ENCODE measurements at regions not wholly inside any gene's neighbourhood (a gene's known extent, or its start where the extent isn't known, plus 50 kb on each side); places are given as distances from the start of the nearest gene placed in this dataset.

GRCh38 chr12:111291357-111291756 is 77.5 kb downstream of the PHETA1 start:
- WGBS, 2 experiments (ENCODE audit: insufficient coverage in 2 of 2) = 93% methylated on average over 11 to 12 of the region's 12 CpGs
- H3K4me1 ChIP-seq (ENCODE audit: control insufficient read depth, insufficient read depth, low read length, poor library complexity, severe bottlenecking) = no peaks in the 10 kb centered on the region
- H3K4me3 ChIP-seq (ENCODE audit: extremely low read depth, insufficient read depth, low read length, poor library complexity, severe bottlenecking) = no peak overlapping the region
- no peaks in the 10 kb centered on the region for H3K9me3 ChIP-seq (ENCODE audit: control insufficient read depth, low read length)
- H3K27ac ChIP-seq (ENCODE audit: low read depth, low read length, severe bottlenecking) = no peak overlapping the region
- no peaks in the 10 kb centered on the region for H3K36me3 ChIP-seq (ENCODE audit: control insufficient read depth, insufficient read depth, low read length)

- WGBS, 2 experiments (ENCODE audit: insufficient coverage in 2 of 2) = 91 to 96% methylated on average over 8 of the region's 10 CpGs
Measured at GRCh38 chr12:111288771-111289170, 80.1 kb downstream of the PHETA1 start.

GRCh38 chr12:111287125-111287900 is 81.6 kb downstream of the PHETA1 start:
- no peaks in the 10 kb centered on the region for H3K9me3 ChIP-seq (ENCODE audit: control insufficient read depth, low read length)
- no peaks in the 10 kb centered on the region for H3K4me1 ChIP-seq (ENCODE audit: control insufficient read depth, insufficient read depth, low read length, poor library complexity, severe bottlenecking)
- no peak overlapping the region for H3K27ac ChIP-seq (ENCODE audit: low read depth, low read length, severe bottlenecking)
- H3K4me3 ChIP-seq (ENCODE audit: extremely low read depth, insufficient read depth, low read length, poor library complexity, severe bottlenecking) = no peak overlapping the region
- whole genome bisulfite sequencing, 2 experiments (ENCODE audit: insufficient coverage in 2 of 2) = 91 to 92% methylated on average over 26 to 30 of the region's 34 CpGs
- H3K36me3 ChIP-seq (ENCODE audit: control insufficient read depth, insufficient read depth, low read length) = no peaks in the 10 kb centered on the region

More at GRCh38 chr12:111288771-111289170, 80.1 kb downstream of the PHETA1 start:
- no peak overlapping the region for H3K27ac ChIP-seq (ENCODE audit: low read depth, low read length, severe bottlenecking)
- H3K9me3 ChIP-seq (ENCODE audit: control insufficient read depth, low read length) = no peaks in the 10 kb centered on the region
- no peaks in the 10 kb centered on the region for H3K4me1 ChIP-seq (ENCODE audit: control insufficient read depth, insufficient read depth, low read length, poor library complexity, severe bottlenecking)
- H3K4me3 ChIP-seq (ENCODE audit: extremely low read depth, insufficient read depth, low read length, poor library complexity, severe bottlenecking) = no peak overlapping the region
- H3K36me3 ChIP-seq (ENCODE audit: control insufficient read depth, insufficient read depth, low read length) = no peaks in the 10 kb centered on the region

GRCh38 chr12:111285200-111285599 is 83.7 kb downstream of the PHETA1 start:
- Histone ChIP-seq H3K36me3 (ENCODE audit: control insufficient read depth, insufficient read depth, low read length) (no peaks in the 10 kb centered on the region), H3K4me3 (ENCODE audit: extremely low read depth, insufficient read depth, low read length, poor library complexity, severe bottlenecking) (no peak overlapping the region), H3K9me3 (ENCODE audit: control insufficient read depth, low read length) (peaks cover 8% of the 10 kb centered on the region), H3K27ac (ENCODE audit: low read depth, low read length, severe bottlenecking) (no peak overlapping the region), H3K4me1 (ENCODE audit: control insufficient read depth, insufficient read depth, low read length, poor library complexity, severe bottlenecking) (no peaks in the 10 kb centered on the region)
- WGBS, 2 experiments (ENCODE audit: insufficient coverage in 2 of 2) = 35 to 57% methylated on average over 5 of the region's 5 CpGs

- 53 to 60% methylated on average over 10 to 11 of the region's 11 CpGs for WGBS, 2 experiments (ENCODE audit: insufficient coverage in 2 of 2)
- no peak overlapping the region for H3K4me3 ChIP-seq (ENCODE audit: extremely low read depth, insufficient read depth, low read length, poor library complexity, severe bottlenecking)
- peaks cover 8% of the 10 kb centered on the region for H3K9me3 ChIP-seq (ENCODE audit: control insufficient read depth, low read length)
- no peak overlapping the region for H3K27ac ChIP-seq (ENCODE audit: low read depth, low read length, severe bottlenecking)
- H3K4me1 ChIP-seq (ENCODE audit: control insufficient read depth, insufficient read depth, low read length, poor library complexity, severe bottlenecking) = no peaks in the 10 kb centered on the region
- no peaks in the 10 kb centered on the region for H3K36me3 ChIP-seq (ENCODE audit: control insufficient read depth, insufficient read depth, low read length)
Measured at GRCh38 chr12:111284709-111285108, 84.2 kb downstream of the PHETA1 start.

- H3K4me3 ChIP-seq (ENCODE audit: extremely low read depth, insufficient read depth, low read length, poor library complexity, severe bottlenecking) = no peak overlapping the region
Measured at GRCh38 chr12:111283966-111284365, 84.9 kb downstream of the PHETA1 start.

GRCh38 chr12:111283521-111283920 is 85.4 kb downstream of the PHETA1 start:
- Histone ChIP-seq H3K4me1 (ENCODE audit: control insufficient read depth, insufficient read depth, low read length, poor library complexity, severe bottlenecking) (no peaks in the 10 kb centered on the region), H3K27ac (ENCODE audit: low read depth, low read length, severe bottlenecking) (no peak overlapping the region), H3K4me3 (ENCODE audit: extremely low read depth, insufficient read depth, low read length, poor library complexity, severe bottlenecking) (no peak overlapping the region), H3K9me3 (ENCODE audit: control insufficient read depth, low read length) (peaks cover 8% of the 10 kb centered on the region), H3K36me3 (ENCODE audit: control insufficient read depth, insufficient read depth, low read length) (no peaks in the 10 kb centered on the region)
- WGBS, 2 experiments (ENCODE audit: insufficient coverage in 2 of 2) = 83 to 93% methylated on average over 5 of the region's 6 CpGs

More at GRCh38 chr12:111283966-111284365, 84.9 kb downstream of the PHETA1 start:
- WGBS, 2 experiments (ENCODE audit: insufficient coverage in 2 of 2) = 91 to 96% methylated on average over 4 of the region's 5 CpGs
- Histone ChIP-seq H3K36me3 (ENCODE audit: control insufficient read depth, insufficient read depth, low read length) (no peaks in the 10 kb centered on the region), H3K4me1 (ENCODE audit: control insufficient read depth, insufficient read depth, low read length, poor library complexity, severe bottlenecking) (no peaks in the 10 kb centered on the region), H3K27ac (ENCODE audit: low read depth, low read length, severe bottlenecking) (no peak overlapping the region), H3K9me3 (ENCODE audit: control insufficient read depth, low read length) (peaks cover 8% of the 10 kb centered on the region)

- H3K4me1 ChIP-seq (ENCODE audit: control insufficient read depth, insufficient read depth, low read length, poor library complexity, severe bottlenecking) = no peaks in the 10 kb centered on the region
- 81 to 91% methylated on average over 9 of the region's 9 CpGs for WGBS, 2 experiments (ENCODE audit: insufficient coverage in 2 of 2)
- no peaks in the 10 kb centered on the region for H3K36me3 ChIP-seq (ENCODE audit: control insufficient read depth, insufficient read depth, low read length)
- no peak overlapping the region for H3K4me3 ChIP-seq (ENCODE audit: extremely low read depth, insufficient read depth, low read length, poor library complexity, severe bottlenecking)
- no peak overlapping the region for H3K27ac ChIP-seq (ENCODE audit: low read depth, low read length, severe bottlenecking)
- H3K9me3 ChIP-seq (ENCODE audit: control insufficient read depth, low read length) = peaks cover 11% of the 10 kb centered on the region
Measured at GRCh38 chr12:111277570-111277969, 91.3 kb downstream of the PHETA1 start.

- no peaks in the 10 kb centered on the region for H3K4me1 ChIP-seq (ENCODE audit: control insufficient read depth, insufficient read depth, low read length, poor library complexity, severe bottlenecking)
- H3K4me3 ChIP-seq (ENCODE audit: extremely low read depth, insufficient read depth, low read length, poor library complexity, severe bottlenecking) = no peak overlapping the region
- peaks cover 10% of the 10 kb centered on the region for H3K9me3 ChIP-seq (ENCODE audit: control insufficient read depth, low read length)
- WGBS, 2 experiments (ENCODE audit: insufficient coverage in 2 of 2) = 86 to 93% methylated on average over 3 to 4 of the region's 5 CpGs
- no peak overlapping the region for H3K27ac ChIP-seq (ENCODE audit: low read depth, low read length, severe bottlenecking)
- H3K36me3 ChIP-seq (ENCODE audit: control insufficient read depth, insufficient read depth, low read length) = no peaks in the 10 kb centered on the region
Measured at GRCh38 chr12:111276146-111276545, 92.7 kb downstream of the PHETA1 start.

GRCh38 chr12:111275308-111275707 is 93.6 kb downstream of the PHETA1 start:
- no peak overlapping the region for H3K4me3 ChIP-seq (ENCODE audit: extremely low read depth, insufficient read depth, low read length, poor library complexity, severe bottlenecking)
- no peaks in the 10 kb centered on the region for H3K4me1 ChIP-seq (ENCODE audit: control insufficient read depth, insufficient read depth, low read length, poor library complexity, severe bottlenecking)
- H3K9me3 ChIP-seq (ENCODE audit: control insufficient read depth, low read length) = peaks cover 4% of the 10 kb centered on the region
- H3K36me3 ChIP-seq (ENCODE audit: control insufficient read depth, insufficient read depth, low read length) = no peaks in the 10 kb centered on the region
- no peak overlapping the region for H3K27ac ChIP-seq (ENCODE audit: low read depth, low read length, severe bottlenecking)
- WGBS, 2 experiments (ENCODE audit: insufficient coverage in 2 of 2) = 86 to 90% methylated on average over 9 of the region's 10 CpGs

- WGBS, 2 experiments (ENCODE audit: insufficient coverage in 2 of 2) = 68 to 86% methylated on average over 3 of the region's 4 CpGs
- Histone ChIP-seq H3K9me3 (ENCODE audit: control insufficient read depth, low read length) (peaks cover 4% of the 10 kb centered on the region), H3K4me3 (ENCODE audit: extremely low read depth, insufficient read depth, low read length, poor library complexity, severe bottlenecking) (no peak overlapping the region), H3K4me1 (ENCODE audit: control insufficient read depth, insufficient read depth, low read length, poor library complexity, severe bottlenecking) (no peaks in the 10 kb centered on the region), H3K36me3 (ENCODE audit: control insufficient read depth, insufficient read depth, low read length) (no peaks in the 10 kb centered on the region), H3K27ac (ENCODE audit: low read depth, low read length, severe bottlenecking) (no peak overlapping the region)
Measured at GRCh38 chr12:111274777-111275176, 94.1 kb downstream of the PHETA1 start.

All from mesodermal cell (in vitro differentiated cells).